Heart left ventricle (tissue), 13 donors: ENCODE measurements at regions not wholly inside any gene's neighbourhood (a gene's known extent, or its start where the extent isn't known, plus 50 kb on each side); places are given as distances from the start of the nearest gene placed in this dataset.

ENCODE experiments used
- POLR2A ChIP-seq, 2 donors: fragments of 450-650 bp; IDR thresholded peaks; one replicate each; pipeline ENCODE4 v1.6.1; 2017; ENCODE audit warnings: antibody characterized with exemption in 2 of 2, mild to moderate bottlenecking in 2 of 2, moderate library complexity in 2 of 2
- TF ChIP-seq, protein P1 (sequence below), 12 donors: fragments of 200-600 bp; sonication (generic) in 4 of 12; IDR thresholded peaks; one replicate each; pipeline versions ENCODE4 v1.5.0 to v1.8.0; 2018 to 2022; ENCODE audit warnings: antibody characterized with exemption in 12 of 12, mild to moderate bottlenecking in 5 of 12
- donor health status: ischemic (EF 13 %, LVEDD 7.1; RV severe dilation, severe dysfunction).
- donor health status: DM: no; HTN: yes; CAD: no.
- donor health status: DM: no; HTN: no; CAD: no.
- donor health status: ischemic (EF 25% LVEDD 6.9; RV normal size, moderate dysfunction).
- donor health status: ischemic (EF 25% LVEDD 5.7; RV mildly dilated, moderate dysfunction).
- donor health status: ischemic (EF 35%, LVEDD 5.7; RV mildly dilated, moderate dysfunction).
- donor health status: nonischemic (EF 11% LVEDD 7.7; RV severe dilation, severe dysfunction).
- donor health status: DM: yes; HTN: yes; CAD: no.
- donor health status: PGD.
- donor health status: ischemic (EF 29% LVEDD 5.4; RV normal size, mild dysfunction).
- donor health status: nonischemic (EF 23%, LVEDD 6.1; RV moderate dilation, normal function).

DNA sequence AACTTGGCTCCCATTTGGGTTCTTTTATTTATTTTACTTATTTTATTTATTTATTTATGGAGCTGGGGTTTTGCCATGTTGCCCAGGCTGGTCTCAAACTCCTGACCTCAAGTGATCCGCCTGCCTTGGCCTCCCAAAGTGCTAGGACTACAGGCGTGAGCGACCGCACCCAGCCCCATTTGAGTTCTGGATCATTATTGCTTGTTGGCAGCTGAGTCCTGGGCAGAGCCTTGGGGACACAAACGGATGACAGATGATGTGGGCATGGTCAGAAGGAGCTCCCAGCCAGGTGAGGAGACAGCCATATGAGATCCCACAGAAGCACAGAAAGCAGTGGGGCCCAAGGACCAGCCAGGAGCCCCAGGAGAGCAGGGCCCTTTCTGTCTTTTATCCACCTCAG lies 254.0 kb downstream of the MATN1 start:
- TF ChIP-seq, protein P1, sequence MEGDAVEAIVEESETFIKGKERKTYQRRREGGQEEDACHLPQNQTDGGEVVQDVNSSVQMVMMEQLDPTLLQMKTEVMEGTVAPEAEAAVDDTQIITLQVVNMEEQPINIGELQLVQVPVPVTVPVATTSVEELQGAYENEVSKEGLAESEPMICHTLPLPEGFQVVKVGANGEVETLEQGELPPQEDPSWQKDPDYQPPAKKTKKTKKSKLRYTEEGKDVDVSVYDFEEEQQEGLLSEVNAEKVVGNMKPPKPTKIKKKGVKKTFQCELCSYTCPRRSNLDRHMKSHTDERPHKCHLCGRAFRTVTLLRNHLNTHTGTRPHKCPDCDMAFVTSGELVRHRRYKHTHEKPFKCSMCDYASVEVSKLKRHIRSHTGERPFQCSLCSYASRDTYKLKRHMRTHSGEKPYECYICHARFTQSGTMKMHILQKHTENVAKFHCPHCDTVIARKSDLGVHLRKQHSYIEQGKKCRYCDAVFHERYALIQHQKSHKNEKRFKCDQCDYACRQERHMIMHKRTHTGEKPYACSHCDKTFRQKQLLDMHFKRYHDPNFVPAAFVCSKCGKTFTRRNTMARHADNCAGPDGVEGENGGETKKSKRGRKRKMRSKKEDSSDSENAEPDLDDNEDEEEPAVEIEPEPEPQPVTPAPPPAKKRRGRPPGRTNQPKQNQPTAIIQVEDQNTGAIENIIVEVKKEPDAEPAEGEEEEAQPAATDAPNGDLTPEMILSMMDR (IDR thresholded peaks at IDR 0.05): no peak
- TF ChIP-seq POLR2A (IDR thresholded peaks at IDR 0.05): no peak
